ENCODE measurements at regions not wholly inside any gene's neighbourhood (a gene's known extent, or its start where the extent isn't known, plus 50 kb on each side); places are given as distances from the start of the nearest gene placed in this dataset.
"Not testable (repeated sequence)": the region's sequence is repeated elsewhere in the genome, so short reads cannot be mapped to it uniquely, and the experiment has no call there.

- DNase-seq: no peak
These were observed 1152.1 kb downstream of the TBC1D22A start for GRCh38 chr22:47914481-47915097.

GRCh38 chr22:47902646-47903180 is 1140.3 kb downstream of the TBC1D22A start:
- no peak for DNase-seq

GRCh38 chr22:47901911-47902310 is 1139.5 kb downstream of the TBC1D22A start:
- no peak for DNase-seq

GRCh38 chr22:47899894-47900293 is 1137.4 kb downstream of the TBC1D22A start:
- no peak for DNase-seq

GRCh38 chr22:47898946-47899345 is 1136.5 kb downstream of the TBC1D22A start:
- DNase-seq: no peak

GRCh38 chr22:47891609-47892008 is 1129.2 kb downstream of the TBC1D22A start:
- no peak for DNase-seq

GRCh38 chr22:47888817-47889216 is 1126.4 kb downstream of the TBC1D22A start:
- DNase-seq: no peak

GRCh38 chr22:47884775-47885174 is 1122.3 kb downstream of the TBC1D22A start:
- DNase-seq: no peak

GRCh38 chr22:47884200-47884599 is 1121.8 kb downstream of the TBC1D22A start:
- no peak for DNase-seq

- no peak for DNase-seq
These were observed 1121.3 kb downstream of the TBC1D22A start for GRCh38 chr22:47883757-47884156.

GRCh38 chr22:47879346-47879745 is 1116.9 kb downstream of the TBC1D22A start:
- DNase-seq: no peak

GRCh38 chr22:47878460-47878859 is 1116.0 kb downstream of the TBC1D22A start:
- no peak for DNase-seq

- no peak for DNase-seq
These were observed 1110.5 kb downstream of the TBC1D22A start for GRCh38 chr22:47872761-47873535.

- DNase-seq: no peak
These were observed 1103.2 kb downstream of the TBC1D22A start for GRCh38 chr22:47865626-47866025.

GRCh38 chr22:47862394-47862793 is 1099.9 kb downstream of the TBC1D22A start:
- no peak for DNase-seq

GRCh38 chr22:47860907-47861306 is 1098.5 kb downstream of the TBC1D22A start:
- not testable (repeated sequence) for DNase-seq

GRCh38 chr22:47859881-47860525 is 1097.6 kb downstream of the TBC1D22A start:
- DNase-seq: no peak

GRCh38 chr22:47858773-47859306 is 1096.4 kb downstream of the TBC1D22A start:
- DNase-seq: no peak

- DNase-seq: no peak
These were observed 1092.2 kb downstream of the TBC1D22A start for GRCh38 chr22:47854680-47855079.

GRCh38 chr22:47854251-47854650 is 1091.8 kb downstream of the TBC1D22A start:
- no peak for DNase-seq

- DNase-seq: no peak
These were observed 1091.3 kb downstream of the TBC1D22A start for GRCh38 chr22:47853750-47854149.

- no peak for DNase-seq
These were observed 1089.1 kb downstream of the TBC1D22A start for GRCh38 chr22:47851586-47851985.

- DNase-seq: no peak
These were observed 1088.2 kb downstream of the TBC1D22A start for GRCh38 chr22:47850644-47851151.
